Umbilical cord (tissue), 1 donor: ENCODE measurements at regions not wholly inside any gene's neighbourhood (a gene's known extent, or its start where the extent isn't known, plus 50 kb on each side); places are given as distances from the start of the nearest gene placed in this dataset.
"Not testable (repeated sequence)": the region's sequence is repeated elsewhere in the genome, so short reads cannot be mapped to it uniquely, and the experiment has no call there.

Experiments used
- DNase-seq: peaks from one replicate; pipeline ENCODE4 v3.0.0-alpha.2; 2015; ENCODE audit warnings: low spot score

DNA sequence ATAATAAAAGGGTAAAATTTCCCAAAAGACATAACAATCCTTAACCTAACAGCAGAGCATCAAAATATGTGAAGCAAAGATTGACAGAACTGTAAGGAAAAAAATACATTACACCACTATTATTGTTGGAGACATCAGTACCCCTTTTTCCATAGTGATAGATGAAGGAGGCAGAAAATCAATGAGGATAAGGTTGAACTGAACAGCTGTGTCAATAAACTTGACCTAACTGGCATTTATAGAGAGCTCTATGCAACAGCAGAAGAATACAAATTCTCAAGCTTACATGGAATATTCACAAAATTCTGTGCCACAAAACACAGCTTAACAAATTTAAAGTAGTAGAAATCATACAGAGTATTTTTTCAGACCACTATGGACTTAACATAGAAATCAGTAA lies 195.0 kb upstream of the ELAC2 start:
- no peak for DNase-seq

DNA sequence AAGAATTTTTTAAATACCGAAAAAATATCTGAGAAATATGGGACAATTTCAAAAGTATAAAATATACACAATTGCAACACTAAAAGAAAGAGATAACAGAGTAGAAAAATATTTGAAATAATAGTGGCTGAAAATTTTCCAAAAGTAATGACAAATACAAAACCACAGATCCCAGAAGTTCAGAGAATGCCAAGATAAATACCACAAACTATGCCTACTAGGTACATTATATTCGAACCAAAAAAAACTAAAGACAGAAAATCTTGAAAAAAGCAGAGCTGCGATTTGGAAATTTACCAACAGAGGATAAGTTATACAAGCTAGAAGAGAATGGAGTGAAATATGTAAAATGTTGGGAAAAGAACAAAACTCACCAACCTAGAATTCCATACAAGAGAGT lies 191.3 kb upstream of the ELAC2 start:
- DNase-seq, result no peak

DNA sequence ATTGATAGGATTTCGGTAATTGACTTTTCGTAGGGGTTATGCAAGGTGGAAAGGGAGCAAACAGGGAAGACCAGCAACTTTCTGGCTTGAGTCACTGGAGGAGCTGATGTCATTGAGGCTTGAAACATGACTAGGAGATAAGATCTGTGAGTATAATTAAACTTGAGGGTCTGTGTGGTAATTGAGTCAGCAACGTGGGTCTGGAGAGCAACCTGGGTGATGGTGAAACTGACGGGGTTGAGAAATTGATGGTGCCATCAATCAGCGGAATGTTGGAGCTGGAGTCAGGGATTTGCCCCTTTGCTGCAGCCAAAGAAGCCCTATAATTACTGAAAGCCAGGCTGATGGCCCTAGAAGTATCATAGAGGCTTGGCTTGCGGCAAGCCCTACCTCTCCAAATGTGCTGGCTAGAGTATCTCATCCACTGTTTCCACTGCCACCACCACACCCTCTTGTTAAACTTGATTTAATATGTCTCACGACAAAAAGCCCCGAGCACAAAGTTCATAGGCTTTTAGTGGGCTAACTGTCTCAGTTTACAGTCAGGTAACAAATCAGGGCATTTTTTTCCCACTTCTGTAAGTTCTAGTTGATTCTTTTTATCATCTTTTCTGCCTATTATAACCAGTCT lies 186.9 kb upstream of the ELAC2 start:
- no peak for DNase-seq

DNA sequence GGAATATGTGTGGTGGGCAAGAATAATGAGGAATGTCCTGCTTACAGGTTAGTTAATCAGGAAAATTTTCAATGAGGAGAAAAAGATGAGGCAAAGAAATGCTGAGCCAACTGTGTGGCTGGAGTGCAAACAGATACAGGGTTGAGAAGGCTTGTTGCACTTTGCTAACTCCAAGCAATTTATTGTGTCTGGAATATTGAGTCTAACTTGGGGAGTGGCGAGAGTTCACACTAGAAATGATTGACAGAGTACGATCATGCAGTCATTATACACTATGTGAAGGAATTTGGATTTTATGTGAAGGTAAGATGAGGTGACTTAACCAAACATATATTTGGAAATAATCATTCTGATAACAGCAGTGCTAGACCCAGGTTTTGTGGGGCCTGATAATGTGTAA lies 185.0 kb upstream of the ELAC2 start:
- DNase-seq, result no peak

DNA sequence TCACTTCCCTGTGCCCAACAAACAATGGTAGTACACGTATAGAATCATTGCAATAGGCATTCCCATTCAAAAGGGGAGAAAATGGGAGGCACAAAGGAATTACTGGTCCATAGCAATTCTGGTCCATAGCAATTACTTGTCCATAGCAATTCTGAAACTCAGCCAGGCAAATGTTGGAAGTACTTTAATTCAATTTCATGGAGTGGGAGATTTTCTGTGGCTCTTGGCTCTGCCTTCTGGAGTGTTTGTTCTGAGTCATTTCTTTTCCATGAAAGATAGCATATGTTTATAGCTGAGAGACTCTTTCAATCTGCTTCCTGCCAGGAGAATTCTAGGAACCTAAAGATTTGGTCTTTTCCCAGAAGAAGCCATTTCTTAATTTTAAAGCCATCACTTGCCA lies 182.8 kb upstream of the ELAC2 start:
- no peak for DNase-seq

DNA sequence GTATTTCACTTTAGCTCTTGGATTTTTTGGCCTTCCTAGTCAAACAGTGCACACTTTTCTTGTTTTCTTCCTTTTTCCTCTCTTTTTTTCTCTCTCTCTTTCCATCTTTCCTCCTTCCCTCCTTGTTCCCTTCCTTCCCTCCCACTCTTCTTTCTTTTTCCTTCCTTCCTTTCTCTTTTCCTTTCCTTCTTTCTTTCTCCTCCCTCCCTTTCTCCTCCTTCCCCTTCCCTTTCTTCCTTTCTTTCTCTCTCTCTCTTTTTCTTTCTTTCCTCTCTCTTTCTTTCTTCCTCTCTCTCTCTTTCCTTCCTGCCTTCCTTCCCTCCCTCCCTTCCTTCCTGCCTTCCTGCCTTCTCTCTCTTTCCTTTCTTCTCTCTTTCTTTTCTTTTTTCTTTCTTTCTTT lies 181.6 kb upstream of the ELAC2 start:
- DNase-seq, result no peak

DNA sequence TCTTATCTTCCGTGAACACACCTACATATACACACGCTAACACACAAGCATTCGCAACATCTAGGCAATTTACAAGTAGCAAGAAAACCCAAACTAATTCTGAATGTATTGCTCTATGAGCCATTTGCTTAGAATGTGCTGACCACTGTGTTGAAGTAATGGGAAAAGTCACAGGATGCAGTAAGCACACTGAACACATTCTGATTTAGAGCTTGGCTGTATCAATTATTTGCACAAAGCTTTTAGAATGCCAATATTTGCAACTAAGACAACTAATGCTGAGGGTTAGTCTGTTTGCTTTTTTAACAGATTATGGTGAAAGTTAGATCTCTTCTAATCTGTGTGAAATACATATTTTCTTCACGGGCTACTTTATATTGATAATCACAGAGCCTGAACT lies 179.8 kb upstream of the ELAC2 start:
- DNase-seq, result no peak

DNA sequence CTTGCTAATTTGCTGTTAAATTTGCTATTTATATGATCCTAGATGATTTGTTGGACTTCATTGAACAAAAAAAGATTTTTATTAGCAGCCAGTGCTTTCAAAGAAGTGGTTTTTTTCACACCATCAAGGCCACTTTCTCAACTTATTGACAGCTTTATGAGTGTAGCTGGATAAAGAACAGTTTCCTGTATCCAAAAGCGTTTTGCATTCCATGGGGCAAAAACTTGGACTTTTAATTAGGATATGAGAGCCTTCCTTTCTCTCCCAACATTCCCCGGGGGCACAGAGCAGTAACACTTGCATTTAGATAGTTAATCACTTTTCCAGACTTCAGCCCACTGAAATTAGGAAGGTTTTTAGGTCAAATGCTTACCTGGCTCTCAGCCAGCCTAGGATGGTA lies 177.1 kb upstream of the ELAC2 start:
- no peak for DNase-seq

DNA sequence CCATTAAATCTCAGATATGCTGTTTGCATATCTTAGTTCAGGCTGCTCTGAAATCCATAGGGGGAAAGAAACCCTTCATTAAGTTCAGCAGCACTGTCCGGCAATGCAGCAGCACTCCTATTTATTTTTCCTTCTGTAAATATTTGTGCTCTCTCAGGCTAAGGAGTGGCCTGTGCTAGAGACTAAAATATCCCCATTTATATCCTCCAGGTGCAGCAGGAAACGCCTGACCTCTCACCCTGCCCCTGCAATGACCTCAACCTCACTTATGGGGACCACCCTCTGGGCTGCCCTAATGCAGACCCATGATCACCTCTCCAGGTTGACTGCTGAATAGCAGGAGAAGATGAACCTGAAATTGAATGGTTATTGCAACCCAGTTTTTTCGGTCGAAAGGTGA lies 165.0 kb upstream of the ELAC2 start:
- DNase-seq, result no peak

DNA sequence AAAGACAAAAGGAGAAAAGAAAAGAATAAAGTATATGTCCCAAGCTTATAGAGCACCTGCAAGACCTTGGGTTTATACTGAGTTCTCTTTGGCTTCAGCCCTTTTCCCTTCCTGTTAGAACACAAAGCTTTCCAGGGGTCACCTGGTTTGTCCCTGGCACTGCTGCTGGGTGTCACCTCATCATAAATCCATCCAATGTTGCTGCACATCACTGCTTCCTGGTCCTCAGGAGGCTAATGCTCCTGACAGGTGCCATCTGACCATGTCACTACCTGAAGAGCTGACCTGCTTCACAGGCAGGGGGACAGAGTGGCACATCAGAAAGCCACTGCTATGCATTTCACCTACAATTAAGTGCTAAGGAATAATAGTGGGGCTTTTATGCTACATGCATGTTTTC lies 164.6 kb upstream of the ELAC2 start:
- no peak for DNase-seq

DNA sequence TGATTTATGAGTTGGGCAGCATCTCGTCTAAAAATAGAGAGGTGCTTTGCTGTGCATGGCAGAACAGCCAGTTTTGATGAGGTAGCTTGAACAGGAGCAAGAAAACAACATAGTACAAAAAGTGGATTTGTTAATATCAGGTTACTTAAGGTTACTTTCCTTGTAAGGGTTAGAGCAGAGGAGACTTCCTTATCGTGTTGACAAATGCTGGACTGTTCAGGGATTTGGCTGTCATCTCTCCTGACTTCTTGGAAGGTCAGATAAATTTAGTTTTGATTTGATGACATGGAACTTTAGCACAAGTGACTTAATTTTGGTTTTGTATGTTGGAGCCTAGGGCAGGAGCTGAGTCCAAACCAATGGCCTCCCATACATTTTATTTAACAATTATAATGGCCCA lies 163.9 kb upstream of the ELAC2 start:
- no peak for DNase-seq

DNA sequence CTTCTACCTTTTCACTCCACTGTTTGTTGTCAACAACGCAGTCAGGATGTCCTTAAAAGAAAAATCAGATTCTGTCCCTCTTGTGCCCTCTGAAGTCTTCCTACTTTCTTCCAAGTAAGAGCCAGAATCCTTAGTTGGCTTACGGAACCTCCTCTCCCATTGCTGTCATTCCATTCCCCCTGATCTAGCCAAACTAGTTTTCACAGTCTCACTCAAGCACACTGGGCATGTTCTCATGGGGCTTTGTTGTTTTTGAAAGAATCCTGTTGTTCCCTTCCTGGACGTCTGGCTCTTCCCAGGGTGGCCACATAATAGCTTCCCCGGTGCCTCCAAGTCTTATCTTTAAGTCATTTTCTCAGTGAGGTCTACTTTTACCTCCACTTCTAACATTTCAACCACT lies 158.6 kb upstream of the ELAC2 start:
- no peak for DNase-seq

DNA sequence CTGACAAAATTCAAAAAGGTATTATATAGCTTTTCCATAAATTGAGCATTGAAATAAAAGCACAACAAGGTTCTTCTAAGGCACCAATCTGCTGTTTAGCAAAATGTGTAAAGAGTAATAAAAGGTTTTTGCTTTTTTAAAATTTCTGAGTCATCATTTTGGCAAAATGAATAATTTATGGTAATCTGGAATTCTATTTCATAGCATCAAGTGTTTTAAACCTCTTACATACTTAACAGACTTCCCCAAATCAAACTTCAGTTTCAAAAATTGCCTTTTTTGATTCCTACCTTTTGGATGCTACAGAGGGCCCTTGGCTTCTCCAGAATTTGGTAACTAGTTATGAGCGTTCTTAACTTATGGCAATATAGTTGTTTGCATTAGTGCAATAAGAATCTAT lies 154.0 kb upstream of the ELAC2 start:
- DNase-seq, result no peak

DNA sequence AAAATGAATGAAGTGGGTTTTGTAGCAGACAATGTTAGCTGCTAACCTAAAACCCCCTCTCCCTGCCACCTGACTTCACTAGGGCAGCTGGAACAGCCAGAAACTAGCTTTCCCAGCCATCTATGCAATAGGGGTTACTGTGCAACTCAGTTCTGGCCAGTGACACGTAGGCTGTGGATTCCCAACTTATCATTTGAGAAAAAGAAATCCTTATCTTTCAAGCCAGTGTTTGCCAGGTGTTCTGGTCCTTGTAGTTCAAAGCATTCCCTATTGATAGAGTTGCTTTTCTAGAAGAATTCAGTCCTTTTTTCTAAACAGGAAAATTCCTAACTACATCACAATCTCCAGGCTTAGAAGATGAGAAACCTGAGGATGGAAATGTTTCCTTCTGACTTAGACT lies 144.5 kb upstream of the ELAC2 start:
- DNase-seq, result no peak

DNA sequence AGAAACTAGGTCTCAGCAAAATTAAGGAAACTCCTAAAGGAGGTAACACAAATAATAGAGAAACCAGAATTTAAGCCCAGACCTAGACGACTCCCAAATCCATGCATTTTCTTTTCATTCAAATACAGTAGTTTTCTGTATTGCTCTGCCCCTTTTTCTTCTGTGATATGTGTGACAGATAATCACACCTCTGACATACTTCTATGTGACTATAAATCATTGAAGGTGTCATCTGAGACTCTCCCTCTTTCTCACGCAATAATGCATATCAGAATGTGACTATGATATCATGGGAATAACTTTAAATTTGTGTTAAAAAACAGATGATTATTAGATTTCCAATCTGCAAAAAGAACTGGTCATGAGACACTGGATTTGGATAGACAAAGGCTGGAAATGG lies 143.0 kb upstream of the ELAC2 start:
- DNase-seq, result no peak

DNA sequence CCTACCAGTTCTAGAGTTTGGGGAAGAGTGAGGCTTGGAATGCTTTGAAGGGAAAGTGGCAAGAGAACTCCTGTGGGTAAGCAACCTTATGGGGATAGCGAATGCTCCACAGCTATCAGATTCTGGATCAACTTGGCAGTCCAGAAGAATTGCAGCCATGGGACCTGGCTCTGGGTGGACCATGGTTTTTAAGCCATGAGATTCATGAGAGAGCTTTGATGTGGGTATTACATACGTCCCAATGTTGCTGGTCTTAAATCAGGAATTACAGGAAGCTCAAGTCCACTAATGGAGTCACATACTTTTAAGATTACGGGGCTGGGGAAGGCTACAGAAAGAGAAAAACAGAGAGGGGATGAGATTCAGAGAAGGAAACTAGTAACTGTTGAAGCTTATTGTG lies 142.5 kb upstream of the ELAC2 start:
- peak; percentile 9 for DNase-seq

DNA sequence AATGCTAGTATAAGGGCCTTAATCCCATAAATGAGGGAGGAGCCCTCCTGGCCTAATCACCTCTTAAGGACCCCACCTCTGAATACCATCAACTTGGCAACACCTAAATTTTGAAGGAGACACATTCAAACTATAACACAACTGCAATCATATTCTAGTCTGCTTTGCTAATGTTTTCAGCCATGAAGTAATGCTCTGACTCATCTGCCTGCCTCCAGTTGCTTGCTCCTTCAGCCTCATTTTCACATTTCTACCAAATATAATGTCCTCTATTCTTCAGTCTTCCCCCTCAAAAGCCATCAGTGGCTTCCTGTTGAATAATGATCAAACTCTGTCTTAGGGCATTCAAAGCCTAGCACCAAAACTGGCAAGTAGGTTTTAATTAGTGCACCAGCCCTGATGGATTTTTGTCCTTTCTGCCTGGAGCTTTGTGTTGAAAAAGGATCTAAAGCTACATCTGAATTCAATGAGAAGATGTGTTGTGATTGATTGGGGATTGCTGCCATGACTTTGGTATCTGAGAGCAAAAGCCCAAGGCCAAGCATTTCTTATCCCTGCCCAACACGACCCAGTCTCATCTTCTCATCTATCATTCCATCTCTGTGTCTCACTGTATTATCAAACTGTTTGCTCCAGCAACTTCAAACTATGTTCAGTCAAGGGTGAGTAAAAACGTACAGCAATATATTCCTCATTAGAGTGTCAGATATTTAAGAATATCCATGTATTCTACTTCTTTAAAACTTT lies 140.8 kb upstream of the ELAC2 start:
- no peak for DNase-seq

DNA sequence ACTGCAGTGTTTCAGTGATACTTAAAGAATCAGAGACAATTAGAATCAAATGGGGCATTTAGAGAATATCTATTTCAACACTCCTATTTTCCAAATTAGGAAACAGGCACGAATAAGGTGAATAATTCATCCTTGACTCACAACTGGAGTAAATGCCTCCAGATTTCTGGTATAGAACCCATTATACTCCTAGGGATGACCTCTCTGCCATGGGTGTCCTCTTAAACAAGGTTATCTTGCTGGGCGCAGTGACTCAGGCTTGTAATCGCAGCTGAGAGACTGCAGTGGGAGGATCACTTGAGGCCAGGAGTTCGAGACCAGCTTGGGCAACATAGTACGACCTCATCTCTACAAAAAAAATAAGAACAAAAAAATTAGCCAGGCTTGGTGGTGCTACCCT lies 139.8 kb upstream of the ELAC2 start:
- DNase-seq, result no peak

DNA sequence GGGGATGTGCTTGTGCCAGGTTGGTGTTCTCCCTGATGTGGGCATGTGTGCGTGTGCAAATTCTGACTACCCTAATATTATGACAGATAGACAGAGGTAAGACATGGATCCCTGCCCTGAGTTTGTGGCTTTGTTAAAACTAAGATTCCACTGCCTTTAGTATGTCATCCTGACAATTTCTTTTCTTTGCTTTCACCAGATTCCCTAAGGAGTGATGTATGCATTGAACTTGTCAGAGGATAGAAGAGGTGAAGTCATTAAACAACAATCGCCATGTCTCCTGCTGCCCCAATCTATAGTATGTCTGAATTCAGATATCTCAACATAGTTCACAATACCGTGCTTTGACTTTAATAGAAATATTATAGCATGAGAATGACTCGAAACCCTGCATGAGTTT lies 137.1 kb upstream of the ELAC2 start:
- no peak for DNase-seq

DNA sequence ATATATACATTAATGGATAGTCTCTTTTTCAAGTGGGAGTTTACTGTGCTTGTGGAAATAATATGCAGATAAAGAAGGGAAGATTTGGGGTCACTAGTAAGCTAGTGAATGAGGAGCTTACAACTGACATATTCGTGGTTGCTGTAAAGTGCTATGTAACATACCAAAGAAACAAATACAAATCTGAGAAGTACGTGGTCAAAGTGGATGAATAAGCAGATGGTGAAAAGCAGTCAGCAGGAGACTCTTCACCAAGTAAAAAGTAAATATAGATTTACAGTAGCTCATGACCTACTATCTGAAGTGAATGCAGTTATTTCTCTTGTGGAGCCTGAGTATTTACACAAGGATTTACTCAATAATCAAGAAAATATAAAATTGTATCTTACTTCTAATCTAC lies 136.6 kb upstream of the ELAC2 start:
- no peak for DNase-seq

DNA sequence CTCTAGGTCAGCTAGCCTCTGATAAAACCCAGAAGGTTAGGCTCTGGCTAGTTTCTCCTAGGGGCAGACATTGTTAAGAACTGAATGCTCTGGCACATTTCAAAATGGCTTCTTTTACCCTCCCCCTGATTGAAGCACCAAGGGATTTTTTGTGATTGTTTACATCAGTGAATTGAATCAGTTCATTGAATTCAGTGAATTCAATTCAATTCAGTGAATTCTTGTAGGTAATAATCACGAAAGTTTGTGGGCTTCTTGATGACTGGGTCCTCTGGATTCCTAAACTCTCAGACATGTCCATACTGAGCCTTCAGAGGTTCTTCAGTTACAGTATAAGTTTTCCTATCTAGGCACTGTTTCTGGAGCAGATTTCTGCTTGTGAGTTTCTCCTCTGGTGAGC lies 135.2 kb upstream of the ELAC2 start:
- no peak for DNase-seq

DNA sequence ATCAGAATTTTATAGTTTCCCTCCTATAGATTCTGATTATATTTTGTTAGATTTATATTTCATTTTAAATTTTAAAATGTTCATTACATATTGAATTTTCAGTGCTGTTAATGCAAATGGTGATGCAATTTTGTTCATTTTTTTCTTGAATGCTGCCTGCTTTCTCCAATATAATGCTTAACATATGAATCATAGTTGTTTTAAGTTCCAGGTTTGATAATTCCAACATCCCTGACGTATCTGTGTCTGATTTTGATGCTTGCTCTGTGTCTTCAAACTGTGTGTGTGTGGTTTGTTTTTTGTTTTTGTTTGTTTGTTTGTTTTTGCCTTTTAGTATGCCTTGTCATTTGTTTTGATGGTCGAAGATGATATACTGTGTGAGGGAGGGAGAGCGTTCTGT lies 134.7 kb upstream of the ELAC2 start:
- no peak for DNase-seq

DNA sequence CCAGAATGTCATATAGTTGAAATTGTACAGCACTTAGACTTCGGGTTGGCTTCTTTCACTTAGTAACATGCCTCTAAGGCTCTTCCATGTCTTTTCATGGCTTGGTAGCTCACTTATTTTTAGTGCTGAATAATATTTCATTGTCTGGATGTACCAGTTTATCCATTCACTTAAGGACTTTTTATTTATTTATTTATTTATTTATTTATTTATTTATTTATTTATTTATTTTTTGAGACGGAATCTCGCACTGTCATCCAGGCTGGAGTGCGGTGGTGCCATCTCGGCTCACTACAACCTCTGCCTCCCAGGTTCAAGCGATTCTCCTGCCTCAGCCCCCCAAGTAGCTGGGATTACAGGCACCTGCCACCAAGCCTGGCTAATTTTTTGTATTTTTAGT lies 132.9 kb upstream of the ELAC2 start:
- DNase-seq, result not testable (repeated sequence)

DNA sequence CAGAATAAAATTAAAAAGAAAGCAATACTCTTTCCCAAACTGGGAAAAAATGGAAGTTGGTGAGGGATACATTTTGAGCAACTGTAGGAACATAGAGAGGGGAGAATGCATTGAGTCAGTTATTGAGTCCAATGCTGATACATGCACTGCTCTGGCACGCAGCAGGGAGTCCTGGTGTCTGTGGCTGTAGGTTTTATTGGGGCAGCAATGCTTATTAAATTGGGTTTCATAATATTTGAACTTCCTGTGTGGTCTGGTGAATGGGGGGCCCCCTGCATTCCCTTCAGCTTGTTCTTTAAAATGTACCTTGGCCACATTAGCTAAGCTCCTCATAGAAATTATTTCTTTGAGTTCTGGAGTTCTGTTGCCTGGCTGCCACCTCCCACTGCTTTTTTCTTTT lies 125.2 kb upstream of the ELAC2 start:
- no peak for DNase-seq
